Astrocyte (in vitro differentiated cells and primary cell): ENCODE measurements at regions not wholly inside any gene's neighbourhood (a gene's known extent, or its start where the extent isn't known, plus 50 kb on each side); places are given as distances from the start of the nearest gene placed in this dataset.

Experiments
- DNase-seq: peaks from one replicate; pipeline ENCODE4 v3.0.0-alpha.2; 2010; ENCODE audit warnings: low read depth
- FAIRE-seq: peaks from 2 replicates; lab custom pipeline; 2011; peaks lifted over from hg19 to GRCh38; lab: Jason Lieb, UNC
- H2AFZ ChIP-seq: 2 replicates; pipeline ENCODE4 v1.6.0; 2012; ENCODE audit warnings: low read depth, low read length, inconsistent platforms
- H3K27ac ChIP-seq: 2 replicates; pipeline ENCODE4 v1.5.1; 2011; ENCODE audit warnings: low read depth, low read length, inconsistent platforms
- H3K27me3 ChIP-seq: 2 replicates; pipeline ENCODE4 v1.6.0; 2011; ENCODE audit warnings: low read length, inconsistent platforms; ENCODE audit not compliant: insufficient read depth
- H3K36me3 ChIP-seq: 2 replicates; pipeline ENCODE4 v1.5.1; 2011; ENCODE audit warnings: low read length, inconsistent platforms; ENCODE audit not compliant: insufficient read depth
- H3K4me1 ChIP-seq: 2 replicates; pipeline ENCODE4 v1.5.1; 2011; ENCODE audit warnings: low read length, inconsistent platforms; ENCODE audit not compliant: insufficient read depth
- H3K4me2 ChIP-seq: 2 replicates; pipeline ENCODE4 v1.6.0; 2012; ENCODE audit warnings: low read length, inconsistent platforms
- H3K4me3 ChIP-seq: 2 replicates; pipeline ENCODE4 v1.5.1; 2011; ENCODE audit warnings: low read depth, mild to moderate bottlenecking, low read length, inconsistent platforms; ENCODE audit not compliant: insufficient read depth
- H3K79me2 ChIP-seq: 2 replicates; pipeline ENCODE4 v1.6.0; 2012; ENCODE audit warnings: mild to moderate bottlenecking, low read length, inconsistent platforms; ENCODE audit not compliant: insufficient read depth
- H3K9ac ChIP-seq: 2 replicates; pipeline ENCODE4 v1.6.0; 2012; ENCODE audit warnings: mild to moderate bottlenecking, low read length, inconsistent platforms
- H3K9me3 ChIP-seq: 2 replicates; pipeline ENCODE4 v1.5.1; 2012; ENCODE audit warnings: low read depth, mild to moderate bottlenecking, low read length, inconsistent platforms; ENCODE audit not compliant: insufficient read depth
- H4K20me1 ChIP-seq: 2 replicates; pipeline ENCODE4 v1.6.0; 2012; ENCODE audit warnings: low read length, inconsistent platforms; ENCODE audit not compliant: insufficient read depth
- H3K27ac Mint-ChIP-seq: one replicate; pipeline ENCODE4 v1.8.0; 2021; ENCODE audit warnings: mild to moderate bottlenecking, mixed read lengths; ENCODE audit not compliant: unreplicated experiment
- H3K27me3 Mint-ChIP-seq: one replicate; pipeline ENCODE4 v1.8.0; 2021; ENCODE audit warnings: low read depth, mixed read lengths; ENCODE audit not compliant: unreplicated experiment
- H3K36me3 Mint-ChIP-seq: one replicate; pipeline ENCODE4 v1.8.0; 2021; ENCODE audit warnings: low read depth, mixed read lengths; ENCODE audit not compliant: unreplicated experiment
- H3K4me1 Mint-ChIP-seq: one replicate; pipeline ENCODE4 v1.8.0; 2021; ENCODE audit warnings: low read depth, mixed read lengths; ENCODE audit not compliant: unreplicated experiment
- H3K4me3 Mint-ChIP-seq: one replicate; pipeline ENCODE4 v1.8.0; 2021; ENCODE audit warnings: mild to moderate bottlenecking, moderate library complexity, mixed read lengths; ENCODE audit not compliant: unreplicated experiment
- H3K9me3 Mint-ChIP-seq: one replicate; pipeline ENCODE4 v1.8.0; 2021; ENCODE audit warnings: mild to moderate bottlenecking, mixed read lengths; ENCODE audit not compliant: unreplicated experiment
- CTCF ChIP-seq: IDR thresholded peaks from 2 replicates; pipeline ENCODE4 v1.5.1; 2011; ENCODE audit warnings: low read depth, mild to moderate bottlenecking, inconsistent platforms, low read length, moderate library complexity; ENCODE audit not compliant: insufficient read depth
- EZH2 ChIP-seq: IDR thresholded peaks from 2 replicates; pipeline ENCODE4 v1.6.1; 2012; ENCODE audit warnings: mild to moderate bottlenecking, low read length, inconsistent platforms; ENCODE audit not compliant: insufficient read depth

GRCh38 chr3:180329187-180329586, 272.8 kb upstream of the TTC14 start:
- FAIRE-seq, result no peak
- Histone ChIP-seq H3K27ac (no peak overlapping the region), H3K4me3 (no peak overlapping the region), H3K4me1 (no peaks in the 10 kb centered on the region), H3K27me3 (no peaks in the 10 kb centered on the region), H3K36me3 (no peaks in the 10 kb centered on the region), H3K9ac (no peak overlapping the region), H2AFZ (no peak overlapping the region), H3K4me2 (no peak overlapping the region), H4K20me1 (no peaks in the 10 kb centered on the region), H3K79me2 (no peaks in the 10 kb centered on the region), H3K9me3 (no peaks in the 10 kb centered on the region)
- DNase-seq, result no peak
- no peak overlapping the region for H3K4me3 Mint-ChIP-seq
- no peak overlapping the region for H3K27ac Mint-ChIP-seq
- H3K4me1 Mint-ChIP-seq, result no peaks in the 10 kb centered on the region
- H3K27me3 Mint-ChIP-seq, result peaks cover 2% of the 10 kb centered on the region
- no peak for TF ChIP-seq CTCF
- no peak for TF ChIP-seq EZH2
- H3K36me3 Mint-ChIP-seq, result no peaks in the 10 kb centered on the region
- H3K9me3 Mint-ChIP-seq, result no peaks in the 10 kb centered on the region

- FAIRE-seq (no peak), DNase-seq (no peak)
- Histone ChIP-seq H3K9me3 (no peaks in the 10 kb centered on the region), H3K36me3 (no peaks in the 10 kb centered on the region), H4K20me1 (no peaks in the 10 kb centered on the region), H3K4me2 (no peak overlapping the region), H3K4me3 (no peak overlapping the region), H3K79me2 (no peaks in the 10 kb centered on the region), H3K27me3 (no peaks in the 10 kb centered on the region), H3K4me1 (no peaks in the 10 kb centered on the region), H3K9ac (no peak overlapping the region), H2AFZ (no peak overlapping the region), H3K27ac (no peak overlapping the region)
- H3K27ac Mint-ChIP-seq, result no peak overlapping the region
- TF ChIP-seq CTCF (no peak), EZH2 (no peak)
- no peaks in the 10 kb centered on the region for H3K4me1 Mint-ChIP-seq
- no peak overlapping the region for H3K4me3 Mint-ChIP-seq
- no peaks in the 10 kb centered on the region for H3K36me3 Mint-ChIP-seq
- H3K9me3 Mint-ChIP-seq, result no peaks in the 10 kb centered on the region
- no peaks in the 10 kb centered on the region for H3K27me3 Mint-ChIP-seq
Measured at GRCh38 chr3:180329847-180330246, 272.1 kb upstream of the TTC14 start.

- FAIRE-seq, result no peak
Measured at GRCh38 chr3:180330440-180330839, 271.5 kb upstream of the TTC14 start.

More at GRCh38 chr3:180330440-180330839, 271.5 kb upstream of the TTC14 start:
- TF ChIP-seq CTCF (no peak), EZH2 (no peak)
- no peaks in the 10 kb centered on the region for H3K4me1 ChIP-seq
- Mint-ChIP-seq H3K4me3 (no peak overlapping the region), H3K27ac (no peak overlapping the region), H3K4me1 (no peaks in the 10 kb centered on the region), H3K36me3 (no peaks in the 10 kb centered on the region), H3K9me3 (no peaks in the 10 kb centered on the region), H3K27me3 (no peaks in the 10 kb centered on the region)
- H3K4me2 ChIP-seq, result no peak overlapping the region
- no peak for DNase-seq
- H4K20me1 ChIP-seq, result no peaks in the 10 kb centered on the region
- no peaks in the 10 kb centered on the region for H3K79me2 ChIP-seq
- H3K36me3 ChIP-seq, result no peaks in the 10 kb centered on the region
- H3K4me3 ChIP-seq, result no peak overlapping the region
- no peak overlapping the region for H3K9ac ChIP-seq
- no peak overlapping the region for H3K27ac ChIP-seq
- H3K9me3 ChIP-seq, result no peaks in the 10 kb centered on the region
- H2AFZ ChIP-seq, result no peak overlapping the region
- H3K27me3 ChIP-seq, result no peaks in the 10 kb centered on the region
